Gastroesophageal sphincter (tissue), 3 donors: ENCODE measurements at regions not wholly inside any gene's neighbourhood (a gene's known extent, or its start where the extent isn't known, plus 50 kb on each side); places are given as distances from the start of the nearest gene placed in this dataset.

ENCODE experiments used
- CTCF ChIP-seq, 4 experiments: fragments of 200-600 bp in 2 of 4; fragments of 450-650 bp in 2 of 4; sonication (generic) in 1 of 4; IDR thresholded peaks; one replicate each; pipeline ENCODE4 v1.5.1; 2017 to 2019; ENCODE audit warnings: antibody characterized with exemption in 4 of 4, mild to moderate bottlenecking in 2 of 4, moderate library complexity in 2 of 4
- EP300 ChIP-seq: sonication (generic); formaldehyde crosslinking; IDR thresholded peaks from one replicate; pipeline ENCODE4 v1.6.1; 2017; ENCODE audit warnings: antibody characterized with exemption, mild to moderate bottlenecking
- POLR2A ChIP-seq, 2 donors: fragments of 450-650 bp; IDR thresholded peaks; one replicate each; pipeline ENCODE4 v1.6.1; 2017; ENCODE audit warnings: antibody characterized with exemption in 2 of 2, mild to moderate bottlenecking in 2 of 2, moderate library complexity in 1 of 2
- POLR2AphosphoS5 ChIP-seq: sonication (generic); formaldehyde crosslinking; IDR thresholded peaks from one replicate; pipeline ENCODE4 v1.6.1; 2017; ENCODE audit warnings: antibody characterized with exemption

DNA sequence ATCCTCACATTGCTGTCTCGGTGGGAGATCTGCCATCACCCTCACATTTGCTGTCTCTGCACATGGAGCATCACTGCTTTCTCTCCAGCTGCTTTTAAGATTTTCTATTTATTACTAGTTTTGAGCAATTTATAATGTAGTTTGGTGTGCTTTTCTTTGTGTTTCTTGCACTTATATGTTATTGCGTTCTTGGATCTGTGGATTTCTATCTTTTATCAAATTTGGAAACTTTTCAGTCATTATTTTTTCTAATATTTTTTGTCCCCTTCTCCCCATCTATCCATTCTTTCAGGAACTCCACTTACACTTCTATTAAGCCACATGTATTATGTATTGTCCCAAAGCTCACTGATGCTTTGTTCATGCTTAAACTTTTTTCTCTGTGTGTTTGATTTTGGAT, 108.9 kb downstream of the FOXL3 start:
- TF ChIP-seq EP300: no peak
- TF ChIP-seq POLR2A (IDR thresholded peaks at IDR 0.05): no peak
- no peak for TF ChIP-seq CTCF (IDR thresholded peaks at IDR 0.05)
- no peak for TF ChIP-seq POLR2AphosphoS5
